HepG2 (cell line): ENCODE measurements at regions not wholly inside any gene's neighbourhood (a gene's known extent, or its start where the extent isn't known, plus 50 kb on each side); places are given as distances from the start of the nearest gene placed in this dataset.

Source experiments
- ATAC-seq: fragments of 200-7000 bp; cut with Tn5 transposase; 3 replicates; pipeline ENCODE4 v1.9.1; 2020; ENCODE audit warnings: mild to moderate bottlenecking, moderate library complexity
- BruUV-seq: library from RNA; stranded (reverse); fragments of 400-500 nt; replicated peaks from 2 replicates; lab custom pipeline; 2021; lab: Mats Ljungman, UMichigan
- CTCF ChIA-PET: fragments of 300-600 bp; formaldehyde crosslinking; extraction: SDS; loops from one replicate; lab custom pipeline; 2021; ENCODE audit warnings: low total read pairs, inconsistent platforms, low intra/inter-chr PET ratio; lab: Yijun Ruan, JAX
- POLR2A ChIA-PET: fragments of 350-600 bp; sonication (Branson Sonifier 250); formaldehyde crosslinking; loops from one replicate; lab custom pipeline; 2020; ENCODE audit warnings: antibody characterized with exemption, inconsistent platforms; lab: Yijun Ruan, JAX
- DNase-seq: peaks from one replicate; pipeline ENCODE4 v3.0.0-alpha.2; 2015; ENCODE audit warnings: low spot score
- FAIRE-seq: peaks from 3 replicates; lab custom pipeline; 2011; peaks lifted over from hg19 to GRCh38; lab: Jason Lieb, UNC
- H2AFZ ChIP-seq: one replicate; pipeline ENCODE4 v1.6.1; 2011; ENCODE audit warnings: low read length, inconsistent platforms
- H3K27ac ChIP-seq: fragments of 300-600 bp; 3 replicates; pipeline ENCODE4 v1.8.0; 2011; ENCODE audit warnings: mixed run types, mild to moderate bottlenecking, mixed read lengths, low read length, inconsistent platforms; ENCODE audit not compliant: insufficient read depth; ENCODE audit errors: extremely low read length
- H3K27me3 ChIP-seq, 2 experiments: fragments of 200-600 bp in 1 of 2; 2 replicates in 1 of 2; 3 replicates in 1 of 2; pipeline versions ENCODE4 v1.6.0 to v1.8.0; 2011; ENCODE audit warnings: low read length in 2 of 2, mild to moderate bottlenecking in 2 of 2, moderate library complexity in 2 of 2, inconsistent platforms in 1 of 2; ENCODE audit not compliant: insufficient read depth in 2 of 2, control insufficient read depth in 1 of 2
- H3K36me3 ChIP-seq, 2 experiments: fragments of 200-600 bp in 1 of 2; replicated peaks in 1 of 2; 2 replicates in 1 of 2; 3 replicates in 1 of 2; pipeline versions ENCODE4 v1.5.1 to v1.8.0; 2011; ENCODE audit warnings: low read length in 2 of 2, inconsistent platforms in 1 of 2; ENCODE audit not compliant: insufficient read depth in 2 of 2, control insufficient read depth in 1 of 2
- H3K4me1 ChIP-seq: 2 replicates; pipeline ENCODE4 v1.5.1; 2012; ENCODE audit warnings: low read length, inconsistent platforms; ENCODE audit not compliant: insufficient read depth
- H3K4me2 ChIP-seq: 2 replicates; pipeline ENCODE4 v1.6.0; 2011; ENCODE audit warnings: low read depth, low read length, inconsistent platforms
- H3K4me3 ChIP-seq, 3 experiments: fragments of 200-600 bp in 1 of 3; sonication (generic), shearing (Covaris generic) in 1 of 3; replicated peaks in 1 of 3; 2 replicates each; pipeline ENCODE4 v1.5.1; 2011 to 2016; ENCODE audit warnings: low read length in 3 of 3, inconsistent platforms in 2 of 3, low read depth in 2 of 3, mild to moderate bottlenecking in 2 of 3, control low read depth in 1 of 3, mixed read lengths in 1 of 3; ENCODE audit not compliant: insufficient read depth in 1 of 3
- H3K79me2 ChIP-seq: one replicate; pipeline ENCODE4 v1.6.1; 2011; ENCODE audit warnings: low read length, inconsistent platforms; ENCODE audit not compliant: insufficient read depth
- H3K9ac ChIP-seq: 2 replicates; pipeline ENCODE4 v1.6.0; 2011; ENCODE audit warnings: mild to moderate bottlenecking, low read depth, low read length, inconsistent platforms; ENCODE audit not compliant: insufficient read depth
- H3K9me3 ChIP-seq: 2 replicates; pipeline ENCODE4 v1.5.1; 2012; ENCODE audit warnings: mild to moderate bottlenecking, low read length
- H4K20me1 ChIP-seq: 2 replicates; pipeline ENCODE4 v1.6.0; 2011; ENCODE audit warnings: inconsistent platforms, mild to moderate bottlenecking, low read length, moderate library complexity; ENCODE audit not compliant: insufficient read depth
- ATF5 ChIP-seq: sonication (generic); formaldehyde crosslinking; IDR thresholded peaks from 2 replicates; pipeline ENCODE4 v1.4.0; 2020; ENCODE audit warnings: mild to moderate bottlenecking, low read depth, missing genetic modification reagents
- LRRFIP1 ChIP-seq: sonication (generic); formaldehyde crosslinking; conservative IDR thresholded peaks from 2 replicates; pipeline ENCODE4 v1.4.0; 2020; ENCODE audit warnings: missing genetic modification reagents
- NFRKB ChIP-seq: fragments of 450-650 bp; IDR thresholded peaks from 2 replicates; pipeline ENCODE4 v1.6.1; 2017
- REL ChIP-seq: sonication (generic); formaldehyde crosslinking; conservative IDR thresholded peaks from 2 replicates; pipeline ENCODE4 v1.8.0; 2022; ENCODE audit warnings: mild to moderate bottlenecking, missing genetic modification reagents, moderate library complexity
- RELA ChIP-seq: sonication (generic); formaldehyde crosslinking; IDR thresholded peaks from 2 replicates; pipeline ENCODE4 v1.4.0; 2020; ENCODE audit warnings: missing genetic modification reagents
- SKI ChIP-seq: fragments of 450-650 bp; IDR thresholded peaks from one replicate; pipeline ENCODE4 v1.6.1; 2018; ENCODE audit warnings: mild to moderate bottlenecking; ENCODE audit not compliant: partially characterized antibody
- SRF ChIP-seq: IDR thresholded peaks from 2 replicates; pipeline ENCODE4 v1.6.1; 2011; ENCODE audit warnings: mild to moderate bottlenecking, low read depth, low read length, moderate library complexity
- YEATS4 ChIP-seq: sonication (generic); formaldehyde crosslinking; IDR thresholded peaks from 2 replicates; pipeline ENCODE4 v1.4.0; 2020; ENCODE audit warnings: missing genetic modification reagents, borderline replicate concordance
- ZFP1 ChIP-seq: IDR thresholded peaks from 2 replicates; pipeline ENCODE4 v1.6.1; 2016
- ZFP36L1 ChIP-seq: sonication (generic); formaldehyde crosslinking; IDR thresholded peaks from 2 replicates; pipeline ENCODE4 v1.8.0; 2022; ENCODE audit warnings: mild to moderate bottlenecking, missing genetic modification reagents, moderate library complexity
- ZNF605 ChIP-seq: sonication (generic); formaldehyde crosslinking; IDR thresholded peaks from 2 replicates; pipeline ENCODE4 v1.8.0; 2022; ENCODE audit warnings: mild to moderate bottlenecking, missing genetic modification reagents
- ZNF646 ChIP-seq: sonication (generic); formaldehyde crosslinking; IDR thresholded peaks from 2 replicates; pipeline ENCODE4 v1.9.0; 2021; ENCODE audit warnings: mild to moderate bottlenecking, missing genetic modification reagents
- WGBS: methylation state at CpG from one replicate; pipeline ENCODE4 v1.1.6; 2017; ENCODE audit warnings: low lambda C conversion rate; 5-methylcytosine and 5-hydroxymethylcytosine counted together
- in situ Hi-C: cut with HindIII; loops from 2 replicates; pipeline ENCODE4 v1.10.0; 2017; ENCODE audit warnings: low pct_unique_long_range_greater_than_20kb; ENCODE audit not compliant: extremely low pct_ligation_motif_present
- intact Hi-C: fragments of 100-400 bp; cut with micrococcal nuclease; formaldehyde crosslinking; loops from one replicate; pipeline ENCODE4 v1.10.0; 2022; ENCODE audit not compliant: unreplicated experiment
- TF ChIP-seq, protein P1 (sequence below): sonication (generic); formaldehyde crosslinking; IDR thresholded peaks from 2 replicates; pipeline ENCODE4 v1.4.0; 2020; ENCODE audit warnings: missing genetic modification reagents

DNA sequence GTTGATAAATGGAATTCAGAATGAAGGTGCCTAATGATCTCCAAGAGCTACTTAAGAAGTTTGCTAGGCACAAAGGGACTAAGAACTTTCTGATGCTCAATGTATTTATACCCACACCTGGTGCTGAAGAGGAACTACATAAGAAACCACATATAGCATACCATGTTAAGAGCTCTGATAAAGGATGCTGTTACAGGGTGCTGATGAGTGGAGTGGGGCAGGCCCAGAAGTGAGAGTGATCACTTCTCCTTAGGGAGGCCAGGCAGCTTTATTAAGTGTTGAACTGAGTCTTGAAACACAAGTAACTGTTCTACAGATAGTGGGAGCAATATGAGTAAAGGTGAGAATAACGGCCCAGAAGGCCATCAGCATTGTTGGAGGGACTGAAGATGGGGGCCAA, 68.3 kb upstream of the CHRDL1 start:
- no peaks in the 10 kb centered on the region for H3K4me1 ChIP-seq
- no peak overlapping the region for H3K4me2 ChIP-seq
- FAIRE-seq: no peak
- ChIA-PET CTCF (no interaction called here), POLR2A (no interaction called here)
- WGBS: 0% methylated on average over 1 of the region's 1 CpG
- DNase-seq: no peak
- no peaks in the 10 kb centered on the region for H3K9me3 ChIP-seq
- ATAC-seq: no peak
- H3K27ac ChIP-seq: no peak overlapping the region
- no peak overlapping the region for H3K4me3 ChIP-seq
- in situ Hi-C loops (no loop called here), intact Hi-C loops (no loop called here)
- no peak overlapping the region for H2AFZ ChIP-seq
- no TSS peak for BruUV-seq
- H3K9ac ChIP-seq: no peak overlapping the region
- no peaks in the 10 kb centered on the region for H3K79me2 ChIP-seq
- H3K27me3 ChIP-seq: no peaks in the 10 kb centered on the region
- H4K20me1 ChIP-seq: no peaks in the 10 kb centered on the region
- no peaks in the 10 kb centered on the region for H3K36me3 ChIP-seq
- no peak for TF ChIP-seq ZNF646
- no peak for TF ChIP-seq ZFP36L1
- TF ChIP-seq NFRKB: no peak
- TF ChIP-seq LRRFIP1: no peak
- TF ChIP-seq ATF5 (CRISPR knock-in tag): no peak
- no peak for TF ChIP-seq YEATS4 (CRISPR knock-in tag)
- no peak for TF ChIP-seq ZFP1 (CRISPR knock-in tag)
- no peak for TF ChIP-seq RELA (CRISPR knock-in tag)
- no peak for TF ChIP-seq REL (CRISPR knock-in tag)
- TF ChIP-seq ZNF605 (CRISPR knock-in tag): no peak
- no peak for TF ChIP-seq SRF
- TF ChIP-seq SKI: no peak
- TF ChIP-seq, protein P1, sequence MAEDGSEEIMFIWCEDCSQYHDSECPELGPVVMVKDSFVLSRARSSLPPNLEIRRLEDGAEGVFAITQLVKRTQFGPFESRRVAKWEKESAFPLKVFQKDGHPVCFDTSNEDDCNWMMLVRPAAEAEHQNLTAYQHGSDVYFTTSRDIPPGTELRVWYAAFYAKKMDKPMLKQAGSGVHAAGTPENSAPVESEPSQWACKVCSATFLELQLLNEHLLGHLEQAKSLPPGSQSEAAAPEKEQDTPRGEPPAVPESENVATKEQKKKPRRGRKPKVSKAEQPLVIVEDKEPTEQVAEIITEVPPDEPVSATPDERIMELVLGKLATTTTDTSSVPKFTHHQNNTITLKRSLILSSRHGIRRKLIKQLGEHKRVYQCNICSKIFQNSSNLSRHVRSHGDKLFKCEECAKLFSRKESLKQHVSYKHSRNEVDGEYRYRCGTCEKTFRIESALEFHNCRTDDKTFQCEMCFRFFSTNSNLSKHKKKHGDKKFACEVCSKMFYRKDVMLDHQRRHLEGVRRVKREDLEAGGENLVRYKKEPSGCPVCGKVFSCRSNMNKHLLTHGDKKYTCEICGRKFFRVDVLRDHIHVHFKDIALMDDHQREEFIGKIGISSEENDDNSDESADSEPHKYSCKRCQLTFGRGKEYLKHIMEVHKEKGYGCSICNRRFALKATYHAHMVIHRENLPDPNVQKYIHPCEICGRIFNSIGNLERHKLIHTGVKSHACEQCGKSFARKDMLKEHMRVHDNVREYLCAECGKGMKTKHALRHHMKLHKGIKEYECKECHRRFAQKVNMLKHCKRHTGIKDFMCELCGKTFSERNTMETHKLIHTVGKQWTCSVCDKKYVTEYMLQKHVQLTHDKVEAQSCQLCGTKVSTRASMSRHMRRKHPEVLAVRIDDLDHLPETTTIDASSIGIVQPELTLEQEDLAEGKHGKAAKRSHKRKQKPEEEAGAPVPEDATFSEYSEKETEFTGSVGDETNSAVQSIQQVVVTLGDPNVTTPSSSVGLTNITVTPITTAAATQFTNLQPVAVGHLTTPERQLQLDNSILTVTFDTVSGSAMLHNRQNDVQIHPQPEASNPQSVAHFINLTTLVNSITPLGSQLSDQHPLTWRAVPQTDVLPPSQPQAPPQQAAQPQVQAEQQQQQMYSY (CRISPR knock-in tag): no peak
